T-cell (primary cell): ENCODE measurements at regions not wholly inside any gene's neighbourhood (a gene's known extent, or its start where the extent isn't known, plus 50 kb on each side); places are given as distances from the start of the nearest gene placed in this dataset.

Experiments used
- ATAC-seq, 4 experiments: fragments of 200-7000 bp in 3 of 4; fragments of 150-1000 bp in 1 of 4; cut with Tn5 transposase; replicated peaks in 1 of 4; 1 replicate in 3 of 4; 2 replicates in 1 of 4; pipeline ENCODE4 v1.10.0; 2021; ENCODE audit warnings: moderate library complexity in 3 of 4, mild to moderate bottlenecking in 2 of 4, moderate number of reproducible peaks in 1 of 4
- CTCF ChIA-PET, 2 donors: fragments of 300-600 bp; sonication (Branson Sonifier 250); formaldehyde crosslinking; loops; one replicate each; lab custom pipeline; 2022; ENCODE audit warnings: antibody characterized with exemption in 2 of 2; lab: Charles Lee
- POLR2A ChIA-PET, 2 donors: fragments of 300-600 bp; sonication (Branson Sonifier 250); formaldehyde crosslinking; loops; one replicate each; lab custom pipeline; 2022; ENCODE audit warnings: antibody characterized with exemption in 2 of 2; lab: Charles Lee
- DNase-seq, 35 experiments: peaks; one replicate each; pipeline versions ENCODE4 v3.0.0 to v3.0.0-alpha.2; 2013 to 2023
- H3K27ac ChIP-seq: one replicate; pipeline ENCODE4 v1.5.1; 2013; ENCODE audit warnings: low read length
- H3K27me3 ChIP-seq, 2 experiments: replicated peaks in 1 of 2; 1 replicate in 1 of 2; 2 replicates in 1 of 2; pipeline versions ENCODE4 v1.6.1 to v1.7.0; 2013; ENCODE audit warnings: low read length in 1 of 2, mixed read lengths in 1 of 2; ENCODE audit not compliant: control insufficient read depth in 2 of 2, insufficient read depth in 2 of 2; ENCODE audit errors: extremely low read depth in 1 of 2
- H3K36me3 ChIP-seq, 2 donors: 1 replicate in 1 of 2; 2 replicates in 1 of 2; pipeline versions ENCODE4 v1.6.1 to v1.7.0; 2013; ENCODE audit warnings: low read length in 1 of 2; ENCODE audit not compliant: control insufficient read depth in 2 of 2, insufficient read depth in 1 of 2; ENCODE audit errors: extremely low read depth in 1 of 2
- H3K4me1 ChIP-seq, 2 experiments: 1 replicate in 1 of 2; 2 replicates in 1 of 2; pipeline versions ENCODE4 v1.6.1 to v1.7.0; 2013; ENCODE audit warnings: low read length in 2 of 2, mixed read lengths in 1 of 2; ENCODE audit not compliant: insufficient read depth in 2 of 2, control insufficient read depth in 1 of 2; ENCODE audit errors: extremely low read depth in 1 of 2
- H3K4me3 ChIP-seq, 2 donors: 1 replicate in 1 of 2; 2 replicates in 1 of 2; pipeline versions ENCODE4 v1.5.1 to v1.7.0; 2013; ENCODE audit warnings: mild to moderate bottlenecking in 2 of 2, low read length in 1 of 2, moderate library complexity in 1 of 2; ENCODE audit not compliant: control insufficient read depth in 1 of 2; ENCODE audit errors: extremely low read depth in 1 of 2
- H3K9me3 ChIP-seq: 2 replicates; pipeline ENCODE4 v1.7.0; 2013
- H3K27ac Mint-ChIP-seq, 2 donors: one replicate each; pipeline ENCODE4 v1.8.0; 2020 to 2021; ENCODE audit warnings: mild to moderate bottlenecking in 2 of 2, mixed read lengths in 2 of 2
- H3K27me3 Mint-ChIP-seq, 2 donors: one replicate each; pipeline ENCODE4 v1.8.0; 2021 to 2022; ENCODE audit warnings: mixed read lengths in 2 of 2
- H3K36me3 Mint-ChIP-seq: one replicate; pipeline ENCODE4 v1.8.0; 2021; ENCODE audit warnings: mixed read lengths
- H3K4me1 Mint-ChIP-seq, 3 donors: one replicate each; pipeline ENCODE4 v1.8.0; 2020 to 2022; ENCODE audit warnings: mixed read lengths in 3 of 3, mild to moderate bottlenecking in 1 of 3
- H3K4me3 Mint-ChIP-seq, 3 donors: one replicate each; pipeline ENCODE4 v1.8.0; 2020 to 2022; ENCODE audit warnings: mild to moderate bottlenecking in 3 of 3, mixed read lengths in 3 of 3, moderate library complexity in 3 of 3
- H3K9me3 Mint-ChIP-seq, 3 donors: one replicate each; pipeline ENCODE4 v1.8.0; 2020 to 2022; ENCODE audit warnings: mixed read lengths in 3 of 3
- WGBS: methylation state at CpG from one replicate; pipeline ENCODE4 v1.1.5; 2013; ENCODE audit warnings: missing lambda C conversion rate; ENCODE audit not compliant: insufficient coverage; 5-methylcytosine and 5-hydroxymethylcytosine counted together

GRCh38 chr6:71236926-71237434 is 51.6 kb upstream of the OGFRL1 start:
- Mint-ChIP-seq H3K27ac (no peak overlapping the region), H3K27me3 (peaks cover 15 to 28% of the 10 kb centered on the region in 2 donors), H3K4me1 (peaks cover 0 to 7% (median 0%) of the 10 kb centered on the region in 3 donors), H3K9me3 (no peaks in the 10 kb centered on the region), H3K4me3 (no peak overlapping the region), H3K36me3 (no peaks in the 10 kb centered on the region)
- no peak for DNase-seq
- ChIA-PET CTCF (no interaction called here), POLR2A (no interaction called here)
- Histone ChIP-seq H3K27ac (no peak overlapping the region), H3K9me3 (no peaks in the 10 kb centered on the region), H3K4me1 (no peaks in the 10 kb centered on the region), H3K27me3 (peaks cover 0 to 9% of the 10 kb centered on the region in 2 experiments), H3K36me3 (no peaks in the 10 kb centered on the region), H3K4me3 (no peak overlapping the region)
- no peak for ATAC-seq
- whole genome bisulfite sequencing: no CpG with 5 or more reads among the region's 1 CpG

- Mint-ChIP-seq H3K4me3 (no peak overlapping the region), H3K9me3 (peaks cover 0 to 5% (median 0%) of the 10 kb centered on the region in 3 donors), H3K27me3 (peaks cover 15 to 28% of the 10 kb centered on the region in 2 donors), H3K4me1 (peaks cover 0 to 1% (median 0%) of the 10 kb centered on the region in 3 donors), H3K27ac (no peak overlapping the region), H3K36me3 (no peaks in the 10 kb centered on the region)
- Histone ChIP-seq H3K27me3 (peaks cover 0 to 9% of the 10 kb centered on the region in 2 experiments), H3K27ac (no peak overlapping the region), H3K36me3 (no peaks in the 10 kb centered on the region), H3K4me3 (no peak overlapping the region), H3K4me1 (no peaks in the 10 kb centered on the region), H3K9me3 (no peaks in the 10 kb centered on the region)
- whole genome bisulfite sequencing: no CpG with 5 or more reads among the region's 1 CpG
- DNase-seq (no peak), ATAC-seq (no peak)
- CTCF ChIA-PET: interaction anchor here in 1 of 2 donors (0.5 kb wide), 1 partner anchor 114 kb away, joined by 4 read pairs; no protein-coding TSS in a partner anchor
- POLR2A ChIA-PET: no interaction called here
Observed at GRCh38 chr6:71238351-71238750, 50.3 kb upstream of the OGFRL1 start.
